HEK293T (cell line): ENCODE measurements at regions not wholly inside any gene's neighbourhood (a gene's known extent, or its start where the extent isn't known, plus 50 kb on each side); places are given as distances from the start of the nearest gene placed in this dataset.
A peak's percentile ranks its signal among the peaks of the same experiment; 100 is the strongest.

ENCODE experiments used
- CTCF ChIA-PET: fragments of 350-600 bp; formaldehyde crosslinking; extraction: SDS; loops from one replicate; lab custom pipeline; 2021; ENCODE audit warnings: antibody characterized with exemption, inconsistent platforms; lab: Yijun Ruan, JAX
- POLR2A ChIA-PET: fragments of 350-600 bp; formaldehyde crosslinking; extraction: SDS; loops from one replicate; lab custom pipeline; 2020; ENCODE audit warnings: antibody characterized with exemption, inconsistent platforms; lab: Yijun Ruan, JAX
- DNase-seq: peaks from one replicate; pipeline ENCODE4 v3.0.0; 2012; ENCODE audit warnings: mixed read lengths; ENCODE audit errors: extremely low spot score
- ARNT ChIP-seq: fragments of 450-650 bp; IDR thresholded peaks from 2 replicates; pipeline ENCODE4 v1.6.1; 2017; ENCODE audit warnings: mild to moderate bottlenecking
- BHLHE40 ChIP-seq: fragments of 450-650 bp; IDR thresholded peaks from 2 replicates; pipeline ENCODE4 v1.6.1; 2016; ENCODE audit warnings: mild to moderate bottlenecking, moderate library complexity, borderline replicate concordance
- CTBP1 ChIP-seq: fragments of 450-650 bp; IDR thresholded peaks from 2 replicates; pipeline ENCODE4 v1.6.1; 2016; ENCODE audit warnings: borderline replicate concordance
- ELF4 ChIP-seq: fragments of 450-650 bp; IDR thresholded peaks from 2 replicates; pipeline ENCODE4 v1.6.1; 2017; ENCODE audit warnings: antibody characterized with exemption
- FOXA1 ChIP-seq: fragments of 450-650 bp; IDR thresholded peaks from 2 replicates; pipeline ENCODE4 v1.6.1; 2016; ENCODE audit warnings: mild to moderate bottlenecking
- FOXK2 ChIP-seq: fragments of 450-650 bp; IDR thresholded peaks from 2 replicates; pipeline ENCODE4 v1.6.1; 2016; ENCODE audit warnings: mild to moderate bottlenecking
- FOXM1 ChIP-seq: fragments of 450-650 bp; IDR thresholded peaks from 2 replicates; pipeline ENCODE4 v1.6.1; 2017; ENCODE audit warnings: mild to moderate bottlenecking, borderline replicate concordance
- HDGF ChIP-seq: fragments of 450-650 bp; IDR thresholded peaks from 2 replicates; pipeline ENCODE4 v1.6.1; 2017; ENCODE audit warnings: antibody characterized with exemption, borderline replicate concordance
- L3MBTL2 ChIP-seq: fragments of 450-650 bp; conservative IDR thresholded peaks from 2 replicates; pipeline ENCODE4 v1.6.1; 2016; ENCODE audit warnings: mild to moderate bottlenecking
- LEF1 ChIP-seq: fragments of 450-650 bp; IDR thresholded peaks from 2 replicates; pipeline ENCODE4 v1.6.1; 2017; ENCODE audit warnings: mild to moderate bottlenecking, borderline replicate concordance
- NFRKB ChIP-seq: fragments of 450-650 bp; IDR thresholded peaks from 2 replicates; pipeline ENCODE4 v1.6.1; 2016; ENCODE audit warnings: mild to moderate bottlenecking, moderate library complexity
- SP1 ChIP-seq: fragments of 450-650 bp; IDR thresholded peaks from 2 replicates; pipeline ENCODE4 v1.6.1; 2017
- SUZ12 ChIP-seq: fragments of 450-650 bp; IDR thresholded peaks from 2 replicates; pipeline ENCODE4 v1.6.1; 2016; ENCODE audit warnings: mild to moderate bottlenecking
- TARDBP ChIP-seq: fragments of 450-650 bp; IDR thresholded peaks from 2 replicates; pipeline ENCODE4 v1.6.1; 2016
- ZNF384 ChIP-seq: fragments of 450-650 bp; IDR thresholded peaks from 2 replicates; pipeline ENCODE4 v1.6.1; 2016
- TF ChIP-seq, protein P1 (sequence below): fragments of 450-650 bp; IDR thresholded peaks from 2 replicates; pipeline ENCODE4 v1.6.1; 2016

DNA sequence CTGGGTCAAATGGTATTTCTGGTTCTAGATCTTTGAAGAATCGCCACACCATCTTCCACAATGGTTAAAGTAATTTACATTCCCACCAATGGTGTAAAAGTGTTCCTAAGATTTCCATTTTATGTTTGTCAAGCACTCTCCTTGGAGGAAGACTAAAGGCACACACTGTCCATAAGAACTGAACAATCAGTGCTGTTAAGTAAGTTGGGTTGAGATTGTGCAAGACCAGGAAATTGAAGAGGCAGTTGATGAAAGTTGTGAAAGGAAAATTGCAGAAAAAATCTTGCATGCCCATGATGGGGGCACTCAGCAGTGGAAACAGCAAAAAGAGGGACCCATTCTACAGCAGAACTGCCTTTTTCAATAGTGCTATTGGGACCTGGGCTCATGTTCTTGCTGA lies 323.6 kb downstream of the DLEU7 start:
- TF ChIP-seq FOXA1 (no peak), TARDBP (no peak), CTBP1 (no peak), ARNT (no peak), ZNF384 (no peak), HDGF (no peak), L3MBTL2 (no peak), BHLHE40 (no peak), ELF4 (no peak), SUZ12 (no peak)
- POLR2A ChIA-PET = no interaction called here

GRCh38 chr13:50521006-50521830 lies 322.3 kb downstream of the DLEU7 start:
- DNase-seq = no peak
- ChIA-PET CTCF (no interaction called here), POLR2A (interaction anchor here (0.6 kb wide), 1 partner anchor 537 kb away, joined by 3 read pairs; no protein-coding TSS in a partner anchor)
- TF ChIP-seq LEF1 (0 out of 2 replicates have a peak, but pooled peaks have one; percentile 64), SUZ12 (no peak), CTBP1 (no peak)

More for the DNA sequence above, 323.6 kb downstream of the DLEU7 start:
- CTCF ChIA-PET = no interaction called here
- DNase-seq = no peak

DNA sequence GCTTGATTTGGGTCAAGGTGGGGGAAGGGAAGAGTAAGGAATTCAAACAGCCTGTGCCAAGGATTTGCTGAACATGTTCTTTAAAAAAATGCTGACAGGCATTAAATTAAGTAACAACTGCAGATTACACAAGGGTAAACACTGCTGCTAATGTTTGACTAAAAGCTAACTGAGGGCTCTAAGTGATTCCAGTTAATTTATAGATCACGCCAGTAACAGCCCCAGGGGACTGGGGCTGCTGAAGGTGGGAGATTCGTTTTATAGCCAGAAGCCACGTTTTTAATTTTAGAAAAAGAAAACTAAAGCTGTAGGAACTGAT lies 321.7 kb downstream of the DLEU7 start:
- TF ChIP-seq FOXK2 (no peak), SUZ12 (no peak), L3MBTL2 (peak; percentile 25; the same call in 1 of the 2 replicates), CTBP1 (0 out of 2 replicates have a peak, but pooled peaks have one; percentile 16), ELF4 (no peak), FOXA1 (0 out of 2 replicates have a peak, but pooled peaks have one; percentile 37), SP1 (no peak), TARDBP (no peak), BHLHE40 (no peak), ZNF384 (peak; percentile 76; the same call in 1 of the 2 replicates), HDGF (no peak), FOXM1 (no peak), NFRKB (no peak), ARNT (peak; percentile 85), LEF1 (no peak)
- TF ChIP-seq, protein P1, sequence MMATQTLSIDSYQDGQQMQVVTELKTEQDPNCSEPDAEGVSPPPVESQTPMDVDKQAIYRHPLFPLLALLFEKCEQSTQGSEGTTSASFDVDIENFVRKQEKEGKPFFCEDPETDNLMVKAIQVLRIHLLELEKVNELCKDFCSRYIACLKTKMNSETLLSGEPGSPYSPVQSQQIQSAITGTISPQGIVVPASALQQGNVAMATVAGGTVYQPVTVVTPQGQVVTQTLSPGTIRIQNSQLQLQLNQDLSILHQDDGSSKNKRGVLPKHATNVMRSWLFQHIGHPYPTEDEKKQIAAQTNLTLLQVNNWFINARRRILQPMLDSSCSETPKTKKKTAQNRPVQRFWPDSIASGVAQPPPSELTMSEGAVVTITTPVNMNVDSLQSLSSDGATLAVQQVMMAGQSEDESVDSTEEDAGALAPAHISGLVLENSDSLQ = peak; percentile 92
- CTCF ChIA-PET = no interaction called here
- POLR2A ChIA-PET = interaction anchor here (0.6 kb wide), 1 partner anchor 536 kb away, joined by 3 read pairs; no protein-coding TSS in a partner anchor
- peak; percentile 45 for DNase-seq

- TF ChIP-seq CTBP1 (no peak), SUZ12 (no peak), SP1 (no peak), HDGF (no peak)
- CTCF ChIA-PET = no interaction called here
- no peak for DNase-seq
- POLR2A ChIA-PET = no interaction called here
Observed at GRCh38 chr13:50522506-50522905, 321.0 kb downstream of the DLEU7 start.

DNA sequence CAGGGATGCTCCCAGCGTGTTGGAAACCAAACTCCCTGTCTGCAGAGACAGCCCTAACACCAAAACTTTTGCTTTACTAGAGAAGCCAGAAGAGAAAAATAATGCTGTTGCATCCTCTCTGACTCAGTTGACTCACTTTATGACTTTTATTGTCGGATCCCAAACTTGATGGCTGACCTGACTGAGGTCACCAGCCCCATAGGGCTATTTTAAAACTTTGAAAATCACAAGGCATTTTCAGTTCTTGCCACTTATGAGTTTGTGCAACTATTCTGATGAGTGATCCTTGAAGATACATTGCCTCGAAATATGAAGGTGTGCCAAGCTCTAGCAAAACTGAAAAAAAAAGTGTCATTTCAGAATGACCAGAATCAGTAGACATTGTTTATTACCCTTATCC lies 320.2 kb downstream of the DLEU7 start:
- ChIA-PET CTCF (interaction anchor here (0.6 kb wide), 1 partner anchor 1149 kb away, joined by 4 read pairs; no protein-coding TSS in a partner anchor), POLR2A (no interaction called here)
- no peak for TF ChIP-seq SP1
- TF ChIP-seq NFRKB = no peak
- TF ChIP-seq ELF4 = no peak
- TF ChIP-seq ZNF384 = no peak
- no peak for TF ChIP-seq HDGF
- no peak for TF ChIP-seq FOXM1
- no peak for TF ChIP-seq ARNT

GRCh38 chr13:50524560-50524959 lies 318.9 kb downstream of the DLEU7 start:
- ChIA-PET CTCF (no interaction called here), POLR2A (no interaction called here)
- TF ChIP-seq BHLHE40 (no peak), TARDBP (no peak), ARNT (no peak), SP1 (no peak), ELF4 (no peak), L3MBTL2 (no peak), CTBP1 (no peak), FOXA1 (no peak), HDGF (no peak), SUZ12 (no peak), FOXK2 (no peak), NFRKB (no peak), ZNF384 (no peak)
- TF ChIP-seq, protein P1 = no peak
- no peak for DNase-seq

More for the DNA sequence above, 320.2 kb downstream of the DLEU7 start:
- no peak for DNase-seq

DNA sequence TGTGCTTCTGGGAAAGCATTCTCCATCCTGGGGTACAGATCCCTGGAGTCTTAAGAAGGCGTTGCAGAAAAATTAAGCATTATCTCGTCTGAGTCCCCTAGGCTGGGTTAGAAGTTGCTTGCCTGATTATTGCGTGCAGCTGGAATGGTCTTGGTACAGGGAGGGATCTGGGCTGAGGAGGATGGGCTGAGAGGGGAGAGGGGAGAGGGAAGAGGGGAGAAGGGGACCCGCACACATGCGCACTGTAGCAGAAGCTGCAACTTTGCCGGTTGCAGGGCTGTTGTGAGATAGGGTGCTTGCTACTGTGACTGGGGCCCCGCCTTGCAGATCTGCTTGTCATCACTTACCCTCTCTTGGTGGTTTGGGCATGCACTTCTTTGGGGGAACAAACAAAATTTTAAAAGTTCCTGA lies 316.8 kb downstream of the DLEU7 start:
- CTCF ChIA-PET = no interaction called here

More for the DNA sequence above, 316.8 kb downstream of the DLEU7 start:
- TF ChIP-seq SP1 (no peak), LEF1 (no peak)
- DNase-seq = no peak
- POLR2A ChIA-PET = no interaction called here
